Testis (tissue), 2 donors: ENCODE measurements at regions not wholly inside any gene's neighbourhood (a gene's known extent, or its start where the extent isn't known, plus 50 kb on each side); places are given as distances from the start of the nearest gene placed in this dataset.
"Not testable (repeated sequence)": the region's sequence is repeated elsewhere in the genome, so short reads cannot be mapped to it uniquely, and the experiment has no call there.

ENCODE experiments used
- POLR2A ChIP-seq: fragments of 450-650 bp; IDR thresholded peaks from one replicate; pipeline ENCODE4 v1.6.1; 2017; ENCODE audit warnings: antibody characterized with exemption, mild to moderate bottlenecking, moderate library complexity
- TF ChIP-seq, protein P1 (sequence below), 3 experiments: fragments of 450-650 bp in 2 of 3; fragments of 200-600 bp in 1 of 3; sonication (generic) in 1 of 3; IDR thresholded peaks; one replicate each; pipeline ENCODE4 v1.5.1; 2016 to 2019; ENCODE audit warnings: antibody characterized with exemption in 3 of 3, mild to moderate bottlenecking in 2 of 3, moderate library complexity in 1 of 3

DNA sequence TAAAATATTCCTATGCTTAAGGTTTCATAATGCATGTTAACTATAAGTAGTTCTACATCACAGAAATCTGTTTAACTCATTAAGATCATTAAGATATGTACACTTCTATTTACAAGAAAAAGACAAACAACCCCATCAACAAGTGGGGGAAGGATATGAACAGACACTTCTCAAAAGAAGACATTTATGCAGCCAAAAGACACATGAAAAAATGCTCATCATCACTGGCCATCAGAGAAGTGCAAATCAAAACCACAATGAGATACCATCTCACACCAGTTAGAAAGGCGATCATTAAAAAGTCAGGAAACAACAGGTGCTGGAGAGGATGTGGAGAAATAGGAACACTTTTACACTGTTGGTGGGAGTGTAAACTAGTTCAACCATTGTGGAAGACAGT is 1084.3 kb downstream of the GATA3 start:
- TF ChIP-seq, protein P1, sequence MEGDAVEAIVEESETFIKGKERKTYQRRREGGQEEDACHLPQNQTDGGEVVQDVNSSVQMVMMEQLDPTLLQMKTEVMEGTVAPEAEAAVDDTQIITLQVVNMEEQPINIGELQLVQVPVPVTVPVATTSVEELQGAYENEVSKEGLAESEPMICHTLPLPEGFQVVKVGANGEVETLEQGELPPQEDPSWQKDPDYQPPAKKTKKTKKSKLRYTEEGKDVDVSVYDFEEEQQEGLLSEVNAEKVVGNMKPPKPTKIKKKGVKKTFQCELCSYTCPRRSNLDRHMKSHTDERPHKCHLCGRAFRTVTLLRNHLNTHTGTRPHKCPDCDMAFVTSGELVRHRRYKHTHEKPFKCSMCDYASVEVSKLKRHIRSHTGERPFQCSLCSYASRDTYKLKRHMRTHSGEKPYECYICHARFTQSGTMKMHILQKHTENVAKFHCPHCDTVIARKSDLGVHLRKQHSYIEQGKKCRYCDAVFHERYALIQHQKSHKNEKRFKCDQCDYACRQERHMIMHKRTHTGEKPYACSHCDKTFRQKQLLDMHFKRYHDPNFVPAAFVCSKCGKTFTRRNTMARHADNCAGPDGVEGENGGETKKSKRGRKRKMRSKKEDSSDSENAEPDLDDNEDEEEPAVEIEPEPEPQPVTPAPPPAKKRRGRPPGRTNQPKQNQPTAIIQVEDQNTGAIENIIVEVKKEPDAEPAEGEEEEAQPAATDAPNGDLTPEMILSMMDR (IDR thresholded peaks at IDR 0.05): not testable (repeated sequence)
- TF ChIP-seq POLR2A: not testable (repeated sequence)
